HG03432 (cell line): ENCODE measurements at regions not wholly inside any gene's neighbourhood (a gene's known extent, or its start where the extent isn't known, plus 50 kb on each side); places are given as distances from the start of the nearest gene placed in this dataset.

Source experiments
- ATAC-seq: cut with Tn5 transposase; IDR thresholded peaks from one replicate; pipeline ENCODE4 v1.9.1; 2021; ENCODE audit warnings: mild to moderate bottlenecking, moderate library complexity; ENCODE audit not compliant: unreplicated experiment

DNA sequence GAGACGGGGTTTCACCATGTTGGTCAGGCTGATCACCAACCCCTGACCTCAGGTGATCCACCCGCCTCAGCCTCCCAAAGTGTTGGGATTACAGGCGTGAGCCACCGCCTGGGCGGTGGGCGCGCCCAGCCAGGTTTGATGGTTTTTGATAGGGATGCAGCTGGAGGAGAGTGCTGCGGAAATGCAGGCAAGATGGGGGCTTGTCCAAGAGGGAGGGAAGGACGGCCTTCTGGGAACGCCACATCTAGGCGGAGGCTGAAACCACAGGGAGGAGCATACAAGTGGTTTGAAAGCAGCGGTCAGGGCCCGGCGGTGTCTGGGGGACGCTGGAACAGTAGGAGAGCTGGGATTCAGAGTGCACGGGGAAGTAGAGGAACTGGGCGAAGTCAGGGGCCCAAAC, 134.6 kb downstream of the VRK1 start:
- no peak for ATAC-seq

DNA sequence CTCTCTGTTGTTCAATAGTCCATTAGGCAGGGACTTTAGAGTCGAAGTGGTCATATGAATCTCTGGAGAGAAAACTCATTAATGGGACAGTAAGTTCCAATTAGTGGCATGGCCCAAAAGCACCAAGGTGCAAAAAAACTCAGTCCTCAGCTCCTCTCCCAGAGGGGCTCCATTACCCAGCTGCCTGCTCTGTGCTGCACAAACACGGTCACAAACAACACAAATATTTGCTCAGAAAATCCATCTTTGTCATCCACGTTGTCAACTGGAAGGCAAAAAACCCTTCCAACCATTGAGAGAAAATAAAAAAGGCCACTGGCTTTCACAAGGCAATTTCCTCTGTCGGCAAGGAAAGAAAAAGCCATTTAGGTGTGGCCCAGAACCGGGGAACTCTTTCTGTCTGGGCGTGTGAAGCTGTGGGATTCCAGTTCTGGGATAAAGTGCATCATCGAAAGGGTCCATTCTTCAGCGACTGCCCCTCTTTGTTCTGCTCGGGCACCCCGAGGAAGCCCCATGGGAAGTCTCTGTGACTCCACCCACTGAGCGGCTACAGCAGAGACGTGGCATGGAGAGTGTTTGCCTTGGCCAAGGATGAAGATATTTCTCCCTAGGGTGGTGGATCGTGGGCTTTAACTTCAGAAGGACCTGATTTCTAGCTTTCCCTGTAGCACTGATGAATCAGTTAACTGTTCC, 137.6 kb downstream of the VRK1 start:
- no peak for ATAC-seq

DNA sequence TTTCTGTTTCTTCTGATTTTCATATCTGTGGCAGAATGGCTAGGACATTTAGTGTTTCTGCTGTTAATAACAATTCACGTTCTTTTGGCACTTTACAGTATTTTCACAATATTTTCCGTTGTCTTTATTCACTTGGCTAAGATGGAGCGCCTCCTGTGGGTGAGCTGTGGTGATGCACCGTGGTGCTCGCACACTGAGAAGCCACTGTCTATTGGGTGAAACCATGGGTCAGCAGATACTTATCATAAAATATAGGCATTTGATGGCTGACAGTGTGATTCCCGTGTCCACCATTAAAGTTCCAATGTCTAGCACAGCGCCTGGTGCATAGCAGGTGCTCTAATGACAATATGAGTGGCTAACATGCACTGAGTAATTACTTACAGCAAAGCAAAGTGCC, 141.8 kb downstream of the VRK1 start:
- ATAC-seq: no peak

- ATAC-seq: no peak
These were observed 142.8 kb downstream of the VRK1 start for GRCh38 chr14:96940009-96940408.

DNA sequence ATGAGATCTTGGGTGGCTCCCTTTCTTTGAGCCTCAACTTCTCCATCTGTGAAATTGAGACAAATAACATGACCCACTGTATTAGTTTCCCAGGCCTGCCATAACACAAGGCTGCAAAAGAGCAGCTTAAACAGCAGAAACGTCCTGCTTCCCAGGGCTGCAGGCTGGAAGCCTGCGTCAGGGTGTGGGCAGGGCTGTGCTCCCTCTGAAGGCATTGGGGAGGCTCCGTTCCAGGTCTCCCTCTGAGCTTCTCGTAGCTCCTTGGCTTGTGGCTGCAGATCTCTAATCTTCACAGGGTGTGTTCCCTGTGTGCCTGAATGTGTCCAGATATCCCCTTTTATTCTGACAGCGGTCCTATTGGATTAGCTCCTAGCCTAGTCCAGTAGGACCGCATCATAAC, 147.1 kb downstream of the VRK1 start:
- no peak for ATAC-seq

DNA sequence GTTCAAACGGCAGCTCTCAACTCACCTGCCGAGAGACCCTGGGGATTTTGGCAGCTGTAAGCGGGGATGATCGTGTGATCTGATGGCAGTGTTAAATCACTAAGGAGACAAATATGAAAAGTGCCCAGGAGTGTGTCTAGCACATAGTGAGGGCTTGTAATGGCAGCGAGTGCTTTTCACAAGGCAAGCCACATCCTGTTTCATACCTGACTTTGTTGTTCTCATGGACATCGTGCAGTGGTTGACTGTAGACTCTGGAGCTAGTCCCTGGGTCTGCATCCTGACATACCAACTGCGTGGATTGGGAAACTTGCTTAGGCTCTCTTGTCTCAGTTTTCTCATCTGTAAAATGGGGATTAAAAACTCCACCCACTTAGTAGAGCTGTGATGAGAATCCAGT, 148.5 kb downstream of the VRK1 start:
- ATAC-seq: no peak

GRCh38 chr14:96949594-96949993, 152.4 kb downstream of the VRK1 start:
- no peak for ATAC-seq

DNA sequence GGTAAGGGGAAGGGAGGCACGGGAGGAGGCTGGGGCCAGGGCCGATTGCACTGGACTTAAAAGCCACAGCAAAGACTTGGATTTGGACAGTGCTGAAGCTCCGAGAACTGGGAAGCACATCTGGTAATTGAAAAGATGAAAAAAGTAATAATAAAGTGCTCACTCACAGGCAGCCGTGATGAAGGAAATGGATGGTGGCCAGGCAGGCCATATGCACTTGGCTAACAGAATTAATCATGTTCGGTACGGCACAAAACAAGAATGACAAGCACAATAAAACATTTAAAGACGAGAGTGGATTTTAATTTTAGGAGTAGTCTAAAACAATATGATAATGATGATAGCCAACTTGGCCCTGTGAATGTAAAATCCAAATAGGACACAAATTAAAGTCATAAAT, 154.3 kb downstream of the VRK1 start:
- no peak for ATAC-seq

DNA sequence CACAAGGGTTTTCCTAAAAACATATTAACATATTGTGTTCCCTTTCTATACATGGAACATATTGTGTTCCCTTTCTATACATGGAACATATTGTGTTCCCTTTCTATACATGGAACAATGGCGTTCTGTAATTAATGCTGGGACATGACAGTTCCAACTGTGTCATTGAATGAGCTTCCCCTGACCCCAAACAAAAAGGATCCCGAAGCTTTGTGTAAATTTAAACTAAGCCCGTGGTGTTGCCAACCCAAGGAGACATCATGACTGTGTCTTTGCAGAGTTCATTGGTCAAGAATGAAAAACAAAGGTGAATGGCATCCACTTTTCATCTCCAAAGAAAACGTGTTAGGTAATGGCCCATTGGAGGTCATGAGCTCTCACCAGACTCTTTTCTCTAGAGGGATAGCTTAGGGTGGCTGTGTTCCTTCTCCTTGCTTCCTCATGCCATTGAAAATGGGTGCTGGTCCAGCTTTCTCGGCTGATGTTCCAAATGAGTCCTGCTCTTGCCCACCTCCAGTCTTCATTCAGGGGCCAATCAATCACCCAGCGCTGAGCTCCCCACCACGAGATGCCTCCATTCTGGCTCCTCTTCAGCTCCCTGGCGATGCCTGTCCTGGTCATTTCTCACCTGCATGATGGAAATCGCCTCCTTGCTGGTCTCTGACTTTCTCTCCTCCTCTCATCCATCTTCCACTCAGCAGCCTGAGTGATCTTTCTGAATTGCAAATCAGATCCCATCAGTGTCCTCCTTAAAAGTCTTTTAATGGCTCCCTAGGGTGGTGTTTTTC, 156.1 kb downstream of the VRK1 start:
- ATAC-seq: no peak

GRCh38 chr14:96953875-96954185, 156.6 kb downstream of the VRK1 start:
- no peak for ATAC-seq

GRCh38 chr14:96956464-96957239, 159.5 kb downstream of the VRK1 start:
- no peak for ATAC-seq

DNA sequence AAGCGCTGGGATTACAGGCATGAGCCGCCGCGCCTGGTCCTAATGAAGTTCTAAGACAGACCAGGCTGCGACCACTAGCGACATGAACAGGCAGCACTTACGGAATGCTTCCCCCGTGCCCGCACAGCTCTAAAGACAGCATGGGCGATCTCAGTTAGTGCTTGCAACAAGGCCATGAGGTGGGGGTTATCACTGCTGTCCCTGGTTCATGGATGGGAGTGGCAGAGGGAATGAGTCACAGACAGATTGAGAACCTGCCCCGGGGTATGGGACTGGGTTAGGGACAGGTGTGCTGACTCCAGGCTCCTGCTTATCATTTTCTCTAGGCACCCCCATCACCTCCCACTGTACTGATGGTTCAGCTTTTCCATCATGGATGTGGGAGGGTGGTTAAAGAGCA, 160.9 kb downstream of the VRK1 start:
- no peak for ATAC-seq

GRCh38 chr14:96959992-96960391, 162.8 kb downstream of the VRK1 start:
- ATAC-seq: no peak

DNA sequence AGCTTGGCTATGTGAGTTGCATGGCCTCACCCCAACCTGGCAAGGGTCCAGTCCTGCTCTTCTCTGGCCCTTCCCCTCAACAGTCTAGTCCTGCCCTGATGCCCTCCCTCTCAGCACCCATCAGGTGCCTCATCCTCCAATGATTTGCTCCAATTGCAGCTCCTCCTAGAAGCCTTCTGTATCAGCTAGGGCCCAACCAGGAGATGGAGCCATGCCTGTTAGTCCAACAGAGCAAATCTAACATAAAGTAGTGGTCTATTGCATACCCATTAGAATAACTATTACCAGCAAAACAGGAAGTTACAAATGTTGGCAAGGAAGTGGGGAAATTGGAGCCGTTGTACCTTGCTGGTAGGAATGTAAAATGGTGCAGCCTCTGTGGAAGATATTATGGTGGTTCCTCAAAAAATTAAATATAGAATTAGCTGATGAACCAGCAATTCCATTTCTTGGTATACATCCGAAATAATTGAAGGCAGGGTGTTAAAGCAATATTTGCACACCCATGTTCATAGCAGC, 163.5 kb downstream of the VRK1 start:
- no peak for ATAC-seq

DNA sequence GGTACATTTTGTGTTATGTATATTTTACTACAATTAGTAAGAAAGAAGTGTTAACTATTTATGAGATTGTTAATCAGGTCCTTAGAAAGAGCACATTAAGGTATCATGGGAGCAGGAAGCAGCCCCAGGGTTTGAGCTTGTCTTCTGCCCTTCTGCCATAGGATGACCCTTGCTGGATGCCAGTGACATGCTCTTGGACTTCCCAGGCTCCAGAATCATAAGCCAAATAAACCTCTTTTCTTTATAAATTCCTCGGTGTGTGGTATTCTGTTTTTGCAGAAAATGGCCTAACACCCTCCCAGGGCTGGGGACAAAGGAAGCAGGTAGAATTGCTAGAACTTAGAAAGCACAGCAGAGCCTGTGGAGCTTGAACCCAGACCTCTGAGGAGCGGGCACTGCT, 164.7 kb downstream of the VRK1 start:
- no peak for ATAC-seq

DNA sequence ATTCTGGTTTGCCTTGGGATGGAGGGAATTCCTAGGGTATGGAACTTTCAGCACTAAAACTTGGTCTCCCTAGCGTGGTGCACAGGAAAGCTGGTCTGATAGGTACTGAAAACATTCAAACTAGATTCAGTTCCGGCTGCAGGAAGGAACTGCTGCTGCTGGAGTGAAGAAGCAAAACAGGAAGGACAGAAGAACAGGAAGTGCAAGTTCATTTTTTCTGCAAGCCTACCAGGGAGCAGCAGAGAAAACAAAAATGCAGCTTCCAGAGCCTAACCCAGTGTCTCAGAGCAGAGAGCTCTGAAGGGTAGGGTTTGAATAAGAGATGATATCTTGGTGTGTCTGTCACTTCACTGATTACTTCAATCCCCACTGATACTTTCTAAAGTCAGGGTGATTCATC, 165.2 kb downstream of the VRK1 start:
- ATAC-seq: no peak

DNA sequence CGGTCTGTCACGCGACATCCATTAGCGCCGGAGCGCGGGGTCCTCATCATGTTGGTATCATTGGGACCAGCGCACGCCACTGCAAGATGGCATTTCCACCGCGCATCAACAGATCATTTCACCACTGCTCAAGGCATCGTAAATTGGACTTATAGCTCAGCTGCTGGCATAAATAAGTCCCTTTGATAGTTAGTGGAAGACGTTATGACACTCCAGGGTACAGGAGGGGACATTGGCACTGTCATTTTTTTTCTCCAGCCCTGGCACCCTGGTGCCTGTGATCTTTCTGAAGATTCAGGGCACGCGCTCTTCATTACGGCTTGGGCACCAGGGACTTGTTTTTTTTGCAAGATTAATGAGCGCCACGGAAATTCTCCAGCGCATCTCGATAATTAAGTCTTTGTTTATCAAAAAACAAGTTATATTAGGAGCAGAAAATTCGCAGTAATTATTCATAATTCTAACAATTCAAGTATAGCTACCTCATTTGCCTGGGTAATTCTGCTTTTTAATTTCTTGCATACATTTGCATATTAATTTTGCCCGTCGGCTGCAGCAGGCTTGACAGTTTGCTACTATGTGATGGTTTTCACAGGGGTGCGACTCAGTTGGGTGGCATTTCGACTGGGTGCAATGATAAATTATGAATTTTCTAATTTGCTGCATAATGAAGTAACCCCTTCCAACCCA, 167.7 kb downstream of the VRK1 start:
- no peak for ATAC-seq

GRCh38 chr14:96965885-96966595, 168.9 kb downstream of the VRK1 start:
- no peak for ATAC-seq

DNA sequence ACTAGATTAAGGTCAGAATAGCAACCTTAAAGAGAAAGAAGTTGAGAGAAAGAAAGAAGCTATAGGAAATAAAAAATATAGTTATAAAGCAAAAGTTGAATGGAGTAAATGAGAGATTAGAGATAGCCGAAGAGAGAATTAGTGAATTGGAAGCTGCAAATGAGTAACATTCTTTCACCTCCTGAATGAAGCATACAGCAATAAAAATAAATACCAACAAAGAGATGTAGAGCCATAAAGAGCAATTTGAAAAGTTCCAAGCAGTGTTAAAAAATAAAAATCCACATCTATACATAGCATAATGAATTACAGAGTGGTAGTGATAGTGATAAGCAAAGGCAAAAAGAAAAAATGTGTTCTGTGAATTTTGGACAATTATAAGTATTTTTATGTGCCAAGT, 177.9 kb downstream of the VRK1 start:
- ATAC-seq: no peak

DNA sequence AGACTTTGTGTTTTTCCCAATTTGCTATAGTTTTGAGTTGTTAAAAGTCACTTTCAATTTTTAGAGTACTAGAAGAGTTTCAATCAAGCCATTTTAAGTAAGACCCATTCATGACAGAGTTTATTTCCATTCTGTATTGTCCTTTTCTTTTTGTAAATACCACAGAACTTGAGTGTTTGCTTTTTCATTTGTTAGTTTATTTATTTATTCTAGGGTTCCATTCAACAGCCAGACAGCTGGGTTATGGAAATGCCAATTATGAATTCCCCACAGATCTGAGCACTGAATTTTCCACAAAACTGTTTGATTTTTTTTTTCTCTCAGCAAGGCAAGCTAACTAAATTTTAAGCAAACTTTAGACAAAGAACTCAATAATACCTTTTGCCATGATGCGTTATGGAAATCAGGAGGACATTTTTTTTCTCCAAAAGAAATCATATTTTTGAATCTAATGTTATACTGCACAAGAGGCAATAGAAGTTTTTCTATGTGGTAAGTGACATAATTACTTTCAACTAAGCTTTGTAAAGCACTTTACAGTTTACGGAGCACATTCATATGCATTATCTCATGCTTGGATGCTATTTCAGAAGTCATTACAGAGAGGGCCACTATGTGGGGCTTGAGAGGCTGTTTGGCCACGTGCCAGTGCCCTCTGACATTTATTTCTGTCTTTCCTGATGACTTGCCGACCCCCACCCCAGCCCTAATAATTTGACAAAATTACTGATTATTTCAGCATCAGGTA, 181.5 kb downstream of the VRK1 start:
- ATAC-seq: no peak
